IMR-90 (cell line): ENCODE measurements at regions not wholly inside any gene's neighbourhood (a gene's known extent, or its start where the extent isn't known, plus 50 kb on each side); places are given as distances from the start of the nearest gene placed in this dataset.
A peak's percentile ranks its signal among the peaks of the same experiment; 100 is the strongest.

Experiments used
- ATAC-seq: fragments of 200-7000 bp; cut with Tn5 transposase; 2 replicates; pipeline ENCODE4 v1.9.1; 2020; ENCODE audit warnings: low read depth, mild to moderate bottlenecking, moderate library complexity
- BruUV-seq: library from RNA; stranded (reverse); fragments of 400-500 nt; replicated peaks from 2 replicates; lab custom pipeline; 2021; lab: Mats Ljungman, UMichigan
- CTCF ChIA-PET: fragments of 300-600 bp; formaldehyde crosslinking; extraction: SDS; loops from one replicate; lab custom pipeline; 2021; ENCODE audit warnings: antibody characterized with exemption; lab: Yijun Ruan, JAX
- POLR2A ChIA-PET: fragments of 300-600 bp; sonication (Branson Sonifier 250); formaldehyde crosslinking; loops from one replicate; lab custom pipeline; 2022; ENCODE audit warnings: antibody characterized with exemption; ENCODE audit not compliant: unreplicated experiment; lab: Charles Lee
- DNase-seq: peaks from one replicate; pipeline ENCODE4 v3.0.0; 2013
- H2AFZ ChIP-seq: replicated peaks from 2 replicates; pipeline ENCODE3; 2013; ENCODE audit warnings: low read length, mild to moderate bottlenecking; ENCODE audit not compliant: poor library complexity
- H2AK5ac ChIP-seq: 2 replicates; pipeline ENCODE4 v1.6.1; 2013; ENCODE audit warnings: low read depth, low read length, inconsistent platforms
- H2AK9ac ChIP-seq: replicated peaks from 2 replicates; pipeline ENCODE3; 2013; ENCODE audit warnings: mild to moderate bottlenecking, low read depth, low read length, moderate library complexity; ENCODE audit not compliant: poor library complexity
- H2BK120ac ChIP-seq: 2 replicates; pipeline ENCODE4 v1.6.1; 2013; ENCODE audit warnings: low read depth, low read length, inconsistent platforms
- H2BK15ac ChIP-seq: 3 replicates; pipeline ENCODE4 v1.6.1; 2013; ENCODE audit warnings: low read depth, low read length, inconsistent platforms
- H2BK20ac ChIP-seq: 2 replicates; pipeline ENCODE4 v1.6.1; 2013; ENCODE audit warnings: low read depth, mild to moderate bottlenecking, inconsistent platforms, low read length, moderate library complexity
- H2BK5ac ChIP-seq: 2 replicates; pipeline ENCODE4 v1.6.1; 2013; ENCODE audit warnings: mild to moderate bottlenecking, low read depth, low read length, inconsistent platforms; ENCODE audit not compliant: poor library complexity, severe bottlenecking
- H3K14ac ChIP-seq: replicated peaks from 2 replicates; pipeline ENCODE4 v1.6.1; 2013; ENCODE audit warnings: low read depth, low read length, inconsistent platforms
- H3K18ac ChIP-seq: 2 replicates; pipeline ENCODE4 v1.6.1; 2013; ENCODE audit warnings: low read depth, low read length, control low read depth
- H3K23ac ChIP-seq: 2 replicates; pipeline ENCODE4 v1.6.1; 2013; ENCODE audit warnings: low read depth, low read length, inconsistent platforms
- H3K27ac ChIP-seq: 2 replicates; pipeline ENCODE4 v1.5.1; 2013; ENCODE audit warnings: mild to moderate bottlenecking, control low read depth, low read length; ENCODE audit not compliant: insufficient read depth
- H3K27me3 ChIP-seq: 2 replicates; pipeline ENCODE4 v1.6.1; 2013; ENCODE audit warnings: low read length; ENCODE audit not compliant: control insufficient read depth, insufficient read depth
- H3K36me3 ChIP-seq: 2 replicates; pipeline ENCODE4 v1.6.1; 2013; ENCODE audit warnings: low read length, mixed read lengths; ENCODE audit not compliant: control insufficient read depth, insufficient read depth
- H3K4ac ChIP-seq: 2 replicates; pipeline ENCODE4 v1.6.1; 2013; ENCODE audit warnings: low read depth, low read length, inconsistent platforms
- H3K4me1 ChIP-seq: 2 replicates; pipeline ENCODE4 v1.6.1; 2013; ENCODE audit warnings: low read length, mixed read lengths; ENCODE audit not compliant: control insufficient read depth, insufficient read depth
- H3K4me2 ChIP-seq: 2 replicates; pipeline ENCODE4 v1.6.1; 2013; ENCODE audit warnings: low read depth, mild to moderate bottlenecking, control low read depth, low read length, moderate library complexity
- H3K4me3 ChIP-seq: 2 replicates; pipeline ENCODE4 v1.5.1; 2013; ENCODE audit warnings: low read depth, mild to moderate bottlenecking, control low read depth, low read length, moderate library complexity; ENCODE audit not compliant: insufficient read depth
- H3K56ac ChIP-seq: 2 replicates; pipeline ENCODE4 v1.6.1; 2013; ENCODE audit warnings: low read length, inconsistent platforms; ENCODE audit not compliant: insufficient read depth; ENCODE audit errors: extremely low read depth
- H3K79me1 ChIP-seq, 2 experiments: 2 replicates each; pipeline ENCODE4 v1.6.1; 2013; ENCODE audit warnings: low read length in 2 of 2, inconsistent platforms in 1 of 2, low read depth in 1 of 2
- H3K9ac ChIP-seq: 2 replicates; pipeline ENCODE4 v1.6.1; 2013; ENCODE audit warnings: low read depth, low read length, control low read depth
- H3K9me1 ChIP-seq: 2 replicates; pipeline ENCODE4 v1.6.1; 2013; ENCODE audit warnings: low read length, inconsistent platforms; ENCODE audit not compliant: insufficient read depth
- H3K9me3 ChIP-seq: 2 replicates; pipeline ENCODE4 v1.6.1; 2013; ENCODE audit warnings: low read length; ENCODE audit not compliant: control insufficient read depth, insufficient read depth
- H4K20me1 ChIP-seq: 2 replicates; pipeline ENCODE4 v1.6.1; 2013; ENCODE audit warnings: low read length, inconsistent platforms; ENCODE audit not compliant: insufficient read depth
- H4K5ac ChIP-seq: 2 replicates; pipeline ENCODE4 v1.6.1; 2013; ENCODE audit warnings: mild to moderate bottlenecking, low read depth, low read length, control low read depth
- H4K8ac ChIP-seq, 2 experiments: 2 replicates each; pipeline ENCODE4 v1.6.1; 2013; ENCODE audit warnings: low read depth in 2 of 2, low read length in 2 of 2, control low read depth in 1 of 2, inconsistent platforms in 1 of 2
- H4K91ac ChIP-seq: 2 replicates; pipeline ENCODE4 v1.6.1; 2013; ENCODE audit warnings: low read depth, low read length, inconsistent platforms; ENCODE audit not compliant: insufficient read depth
- CEBPB ChIP-seq: IDR thresholded peaks from 2 replicates; pipeline ENCODE4 v1.6.1; 2012; ENCODE audit warnings: low read depth, low read length, improper control_type of control experiment
- RFX5 ChIP-seq: IDR thresholded peaks from 2 replicates; pipeline ENCODE4 v1.8.0; 2012; ENCODE audit warnings: low read depth, mild to moderate bottlenecking, low read length, moderate library complexity
- SMC3 ChIP-seq: fragments of 150-350 bp; IDR thresholded peaks from 2 replicates; pipeline ENCODE4 v1.6.1; 2016; ENCODE audit warnings: low read depth, mild to moderate bottlenecking, antibody characterized with exemption, low read length, moderate library complexity
- dilution Hi-C: fragments of 300-500 bp; cut with HindIII; formaldehyde crosslinking; loops from one replicate; pipeline ENCODE4 v1.14.3; 2018; ENCODE audit warnings: low sequenced_read_pairs; ENCODE audit not compliant: unreplicated experiment
- in situ Hi-C: fragments of 300-500 bp; cut with MboI; formaldehyde crosslinking; loops from 3 replicates; pipeline ENCODE4 v1.14.3; 2019; ENCODE audit warnings: low sequenced_read_pairs, inconsistent platforms, mixed read lengths
- intact Hi-C: fragments of 100-400 bp; cut with micrococcal nuclease; formaldehyde crosslinking; loops from 2 replicates; pipeline ENCODE4 v1.10.0; 2022

DNA sequence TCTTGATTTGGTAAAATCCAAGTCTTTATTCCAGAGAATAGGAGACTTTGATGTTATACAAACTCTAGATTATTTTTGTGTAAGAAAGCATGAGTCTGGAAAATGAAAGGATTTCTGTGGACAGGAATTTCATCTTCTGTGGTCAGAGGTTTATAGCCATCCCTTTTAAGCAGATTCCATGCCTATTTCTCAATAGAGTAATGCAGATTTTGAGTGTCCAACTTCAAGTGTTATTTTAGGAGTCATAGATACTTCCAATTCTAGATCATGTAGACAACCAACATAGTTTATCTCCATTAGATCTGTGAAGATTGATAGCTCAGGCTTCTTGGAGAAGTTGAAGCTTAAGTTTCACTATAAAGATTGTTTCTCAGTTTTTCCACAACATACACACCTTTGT lies 379.7 kb downstream of the PSAT1 start:
- no peak overlapping the region for H2BK15ac ChIP-seq
- TF ChIP-seq RFX5 = no peak
- peak; percentile 64 for TF ChIP-seq CEBPB
- no peak for TF ChIP-seq SMC3
- H3K79me1 ChIP-seq = no peaks in the 10 kb centered on the region
- H4K8ac ChIP-seq = no peak overlapping the region
- in situ Hi-C loops = no loop called here
- ATAC-seq (peak; percentile 75), DNase-seq (peak; percentile 76)
- no peak overlapping the region for H4K5ac ChIP-seq
- no peak overlapping the region for H3K56ac ChIP-seq
- no peak overlapping the region for H2AK5ac ChIP-seq
- no peak overlapping the region for H3K14ac ChIP-seq
- H3K36me3 ChIP-seq = no peaks in the 10 kb centered on the region
- intact Hi-C loops = no loop called here
- H4K20me1 ChIP-seq = no peaks in the 10 kb centered on the region
- H3K4me2 ChIP-seq = peak overlapping the region; percentile 67; the same call in 1 of the 2 replicates
- no peak overlapping the region for H3K27ac ChIP-seq
- H3K9ac ChIP-seq = no peak overlapping the region
- H2AK9ac ChIP-seq = no peak overlapping the region
- H3K27me3 ChIP-seq = no peaks in the 10 kb centered on the region
- H2AFZ ChIP-seq = no peak overlapping the region
- H2BK5ac ChIP-seq = no peak overlapping the region
- no peak overlapping the region for H4K91ac ChIP-seq
- H2BK120ac ChIP-seq = no peak overlapping the region
- H3K9me1 ChIP-seq = no peaks in the 10 kb centered on the region
- H3K9me3 ChIP-seq = no peaks in the 10 kb centered on the region
- 0 out of 2 replicates have a peak, but pooled peaks cover 2% of the 10 kb centered on the region for H3K4me1 ChIP-seq
- no peak overlapping the region for H2BK20ac ChIP-seq
- H3K18ac ChIP-seq = no peak overlapping the region; the same call in 1 of the 2 replicates
- CTCF ChIA-PET = interaction anchor here (1.2 to 1.4 kb wide), 2 partner anchors 13 to 66 kb away, joined by 3 read pairs; no protein-coding TSS in a partner anchor
- no peak overlapping the region for H3K4ac ChIP-seq
- no peak overlapping the region for H3K4me3 ChIP-seq
- BruUV-seq = no TSS peak
- H3K23ac ChIP-seq = no peak overlapping the region
- dilution Hi-C loops = no loop called here
- POLR2A ChIA-PET = no interaction called here
